ENCODE measurements at regions not wholly inside any gene's neighbourhood (a gene's known extent, or its start where the extent isn't known, plus 50 kb on each side); places are given as distances from the start of the nearest gene placed in this dataset.

GRCh38 chr5:105503950-105504349 lies 1941.4 kb upstream of the NUDT12 start:
- TF ChIP-seq POLR2AphosphoS5 (IDR thresholded peaks at IDR 0.05; ENCODE audit: insufficient read depth, low read depth, low read length) (no peak), GATA2 (IDR thresholded peaks at IDR 0.05; ENCODE audit: insufficient read depth, insufficient read length, low read depth, low read length) (no peak), POLR2A (IDR thresholded peaks at IDR 0.05; ENCODE audit: low read depth, low read length) (no peak)
- TF ChIP-seq, protein P1, sequence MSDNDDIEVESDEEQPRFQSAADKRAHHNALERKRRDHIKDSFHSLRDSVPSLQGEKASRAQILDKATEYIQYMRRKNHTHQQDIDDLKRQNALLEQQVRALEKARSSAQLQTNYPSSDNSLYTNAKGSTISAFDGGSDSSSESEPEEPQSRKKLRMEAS (IDR thresholded peaks at IDR 0.05; ENCODE audit: insufficient read depth, insufficient read length): no peak

Data from endothelial cell of umbilical vein (primary cell).